Activated CD4-positive, alpha-beta T cell treated with anti-CD3 and anti-CD28 coated beads for 24 hours (primary cell): ENCODE measurements at regions not wholly inside any gene's neighbourhood (a gene's known extent, or its start where the extent isn't known, plus 50 kb on each side); places are given as distances from the start of the nearest gene placed in this dataset.
"Not testable (repeated sequence)": the region's sequence is repeated elsewhere in the genome, so short reads cannot be mapped to it uniquely, and the experiment has no call there.

Experiments
- DNase-seq, 2 donors: peaks; one replicate each; pipeline ENCODE4 v3.0.0-alpha.2; 2020; ENCODE audit warnings: low read depth in 2 of 2

- not testable (repeated sequence) for DNase-seq
Measured at GRCh38 chr2:193352665-193353242, 1158.0 kb upstream of the TMEFF2 start.

GRCh38 chr2:193350509-193350908 is 1155.8 kb upstream of the TMEFF2 start:
- DNase-seq: no peak

GRCh38 chr2:193349642-193350041 is 1154.9 kb upstream of the TMEFF2 start:
- DNase-seq: no peak

- no peak for DNase-seq
Measured at GRCh38 chr2:193348055-193348454, 1153.3 kb upstream of the TMEFF2 start.

GRCh38 chr2:193336781-193337180 is 1142.0 kb upstream of the TMEFF2 start:
- no peak for DNase-seq

- no peak for DNase-seq
Measured at GRCh38 chr2:193334401-193334800, 1139.7 kb upstream of the TMEFF2 start.

- no peak for DNase-seq
Measured at GRCh38 chr2:193333539-193333938, 1138.8 kb upstream of the TMEFF2 start.

- DNase-seq: no peak
Measured at GRCh38 chr2:193332941-193333340, 1138.2 kb upstream of the TMEFF2 start.

GRCh38 chr2:193331676-193332075 is 1136.9 kb upstream of the TMEFF2 start:
- DNase-seq: no peak

GRCh38 chr2:193326296-193326695 is 1131.6 kb upstream of the TMEFF2 start:
- no peak for DNase-seq

GRCh38 chr2:193315428-193316091 is 1120.8 kb upstream of the TMEFF2 start:
- no peak for DNase-seq

- DNase-seq: no peak
Measured at GRCh38 chr2:193303464-193303863, 1108.7 kb upstream of the TMEFF2 start.

- DNase-seq: no peak
Measured at GRCh38 chr2:193294371-193294770, 1099.6 kb upstream of the TMEFF2 start.

GRCh38 chr2:193279361-193279760 is 1084.6 kb upstream of the TMEFF2 start:
- no peak for DNase-seq

GRCh38 chr2:193276988-193277387 is 1082.3 kb upstream of the TMEFF2 start:
- no peak for DNase-seq

- DNase-seq: no peak
Measured at GRCh38 chr2:193276560-193276959, 1081.8 kb upstream of the TMEFF2 start.

GRCh38 chr2:193276069-193276468 is 1081.3 kb upstream of the TMEFF2 start:
- no peak for DNase-seq

- no peak for DNase-seq
Measured at GRCh38 chr2:193272011-193272410, 1077.3 kb upstream of the TMEFF2 start.

- no peak for DNase-seq
Measured at GRCh38 chr2:193270816-193271215, 1076.1 kb upstream of the TMEFF2 start.

- no peak for DNase-seq
Measured at GRCh38 chr2:193267496-193268002, 1072.8 kb upstream of the TMEFF2 start.

GRCh38 chr2:193253014-193253530 is 1058.3 kb upstream of the TMEFF2 start:
- no peak for DNase-seq

- no peak for DNase-seq
Measured at GRCh38 chr2:193251909-193252308, 1057.2 kb upstream of the TMEFF2 start.

GRCh38 chr2:193250389-193250788 is 1055.7 kb upstream of the TMEFF2 start:
- no peak for DNase-seq
